ENCODE measurements at regions not wholly inside any gene's neighbourhood (a gene's known extent, or its start where the extent isn't known, plus 50 kb on each side); places are given as distances from the start of the nearest gene placed in this dataset.

DNA sequence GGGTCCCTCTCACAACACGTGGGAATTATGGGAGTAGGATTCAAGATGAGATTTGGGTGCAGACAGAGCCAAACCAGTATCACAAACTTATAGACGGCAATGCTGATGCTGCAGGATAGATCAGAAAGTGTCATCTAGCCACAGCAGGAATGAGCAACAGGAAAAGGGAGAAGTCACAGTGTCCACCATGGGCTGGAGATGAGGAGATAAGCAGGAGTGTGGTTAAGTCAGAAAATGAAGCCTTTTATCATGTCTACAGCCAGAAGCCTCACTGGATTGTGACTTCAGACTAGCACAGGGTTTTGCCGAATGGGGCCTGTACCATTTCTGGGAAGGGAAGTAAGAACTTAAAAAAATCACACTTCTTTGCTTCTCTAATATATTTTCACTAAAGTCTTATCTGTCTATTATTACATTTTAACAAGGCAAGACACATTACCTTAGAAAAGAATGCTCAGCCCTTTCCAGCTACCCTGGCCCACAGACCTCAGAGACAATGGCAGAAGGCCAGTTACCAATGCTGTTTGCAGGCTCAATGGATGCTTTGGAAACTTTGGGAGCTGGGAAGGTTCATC is 490.2 kb upstream of the SALL1 start:
- DNase-seq, result no peak

GRCh38 chr16:51640196-51640595 is 489.1 kb upstream of the SALL1 start:
- no peak for DNase-seq

DNA sequence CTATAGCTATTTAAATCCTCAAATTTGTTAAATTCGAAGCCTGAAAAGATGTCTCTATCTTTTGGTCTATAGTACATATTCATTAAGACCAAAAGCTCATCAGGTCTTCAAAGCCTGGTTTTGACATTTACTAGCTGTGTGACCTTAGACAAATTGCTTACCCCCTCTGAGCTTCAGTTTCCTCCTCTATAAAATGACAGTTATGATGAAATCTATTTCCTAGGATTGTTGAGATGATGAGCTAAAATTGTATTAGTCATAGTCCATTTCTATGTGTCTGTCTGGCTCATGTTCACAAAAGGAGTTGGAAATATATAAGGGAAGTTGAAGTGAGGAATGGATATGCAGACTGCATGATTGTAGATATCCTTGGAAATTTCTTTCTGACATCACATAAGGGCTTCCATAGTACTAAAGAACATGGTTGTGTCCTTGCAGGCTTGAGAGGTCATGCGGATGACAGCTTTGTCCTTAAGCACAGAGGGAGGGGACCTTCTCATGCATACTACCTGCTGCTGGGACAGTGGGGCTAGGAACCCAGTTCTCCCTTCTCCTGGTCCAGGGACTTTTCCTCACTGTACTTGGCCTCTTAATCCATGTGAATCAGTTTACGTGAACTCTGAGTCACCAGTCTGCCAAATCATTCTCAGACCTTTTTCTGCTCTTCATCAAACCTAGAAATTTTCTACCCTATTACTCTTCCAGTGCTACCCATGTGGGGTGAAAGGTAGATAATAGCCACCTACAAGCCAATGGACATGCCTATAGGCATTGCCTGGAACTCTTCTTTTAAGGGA is 487.5 kb upstream of the SALL1 start:
- no peak for DNase-seq

DNA sequence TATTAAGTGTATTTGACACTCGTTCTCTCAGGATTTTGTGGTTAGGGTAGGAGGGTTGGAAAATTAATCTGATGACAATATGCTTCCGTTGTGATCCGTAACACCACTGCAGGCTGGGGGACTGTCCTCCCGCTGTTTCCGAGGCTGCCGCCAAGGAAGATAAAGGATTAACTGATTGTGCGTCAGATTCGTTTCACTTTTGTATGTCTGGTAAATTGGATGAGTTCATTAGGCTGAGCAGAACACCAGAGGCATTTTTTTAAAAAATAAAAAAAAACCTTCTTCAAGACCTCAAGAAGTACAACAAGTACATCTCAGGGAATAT is 486.7 kb upstream of the SALL1 start:
- DNase-seq, result no peak

DNA sequence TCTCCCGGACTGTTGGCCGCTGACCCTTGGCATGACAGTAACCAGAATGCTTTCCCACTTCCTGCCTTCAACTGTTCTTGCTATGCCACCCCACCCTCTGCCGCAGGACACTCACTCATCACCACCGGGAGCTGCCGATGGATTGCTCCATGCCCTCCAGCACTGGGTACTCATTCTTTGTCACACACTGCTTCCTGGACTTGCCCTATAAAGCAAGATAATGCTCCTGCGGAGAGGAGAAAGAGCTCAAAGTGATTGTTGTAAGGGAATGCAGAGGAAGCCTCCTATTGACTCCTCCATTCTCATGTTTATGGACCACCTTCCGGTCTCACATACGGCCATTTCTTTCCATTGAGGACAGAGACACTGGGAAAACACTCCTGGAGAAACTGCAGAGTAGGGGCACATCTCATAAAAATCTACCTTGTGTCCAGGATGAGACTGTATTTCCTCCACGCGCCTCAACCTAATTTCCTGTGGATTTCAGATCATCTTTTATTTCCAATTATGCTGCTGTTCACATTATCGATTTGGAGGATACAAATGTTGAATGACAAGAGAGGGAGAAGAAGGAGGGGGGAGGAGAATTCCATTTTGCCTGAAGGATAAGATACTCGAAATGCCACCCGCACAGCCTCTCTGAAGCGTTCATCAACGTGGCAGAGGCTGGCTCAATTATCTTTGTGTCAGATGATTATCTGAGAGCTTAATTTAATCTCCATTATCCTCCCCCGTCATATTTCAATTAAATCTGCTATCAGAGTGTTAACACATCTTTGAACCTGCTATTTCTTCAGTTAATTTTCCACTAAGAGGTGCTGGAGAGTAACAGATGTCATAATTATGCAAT is 486.1 kb upstream of the SALL1 start:
- DNase-seq, result no peak

GRCh38 chr16:51635181-51635580 is 484.1 kb upstream of the SALL1 start:
- no peak for DNase-seq

- no peak for DNase-seq
These were observed 479.0 kb upstream of the SALL1 start for GRCh38 chr16:51630076-51630475.

DNA sequence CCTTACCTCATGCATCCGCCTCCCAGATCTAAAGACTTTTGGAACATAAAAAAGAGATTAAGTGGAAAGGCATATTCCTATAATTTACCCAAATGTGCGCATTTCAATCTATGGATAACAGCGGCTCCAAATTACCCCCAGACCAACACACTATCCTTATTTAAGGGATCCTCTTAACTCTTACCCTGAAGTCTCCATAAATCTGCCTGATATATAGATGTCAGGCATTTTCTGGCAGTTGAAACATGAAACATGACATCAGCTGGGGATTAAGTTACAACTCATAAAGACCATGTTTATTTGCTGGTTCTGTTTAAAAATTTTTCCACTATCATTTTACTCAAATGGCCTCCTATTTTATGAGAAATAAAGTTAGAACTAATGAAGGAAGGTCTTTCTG is 478.5 kb upstream of the SALL1 start:
- no peak for DNase-seq

DNA sequence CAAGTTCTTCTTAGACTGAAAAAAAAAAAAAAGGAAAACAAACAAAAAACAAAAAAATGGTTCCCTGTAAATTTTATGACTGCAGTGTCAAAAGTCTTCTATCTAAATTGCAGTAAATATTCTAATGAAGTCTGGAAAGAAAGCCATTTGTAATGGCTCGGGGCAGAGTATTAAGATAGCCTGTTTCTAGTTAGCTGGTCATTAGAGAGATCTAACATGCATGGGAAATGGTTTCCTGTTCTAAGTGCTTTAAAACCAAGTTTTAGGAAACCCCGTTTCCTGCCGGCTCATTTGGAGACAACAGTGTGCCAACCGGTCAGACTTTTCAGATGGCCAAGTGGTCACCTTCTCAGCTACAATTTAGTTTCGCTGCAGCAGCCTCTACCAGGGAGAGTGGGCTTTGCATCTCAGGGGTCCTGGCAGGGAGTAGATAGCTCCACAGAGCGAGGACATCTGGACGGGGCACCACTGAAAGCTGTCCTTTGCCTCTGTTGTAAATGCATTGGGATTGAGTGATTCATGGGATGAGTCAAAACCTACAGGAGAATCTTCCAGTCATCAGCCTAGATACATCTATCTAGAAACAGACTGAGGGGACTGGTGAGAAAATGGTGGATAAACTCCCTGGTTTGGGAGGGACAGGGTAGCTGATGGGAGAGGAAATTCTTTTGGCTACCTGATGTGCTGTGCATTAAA is 473.2 kb upstream of the SALL1 start:
- no peak for DNase-seq

- no peak for DNase-seq
These were observed 470.5 kb upstream of the SALL1 start for GRCh38 chr16:51621610-51622009.

DNA sequence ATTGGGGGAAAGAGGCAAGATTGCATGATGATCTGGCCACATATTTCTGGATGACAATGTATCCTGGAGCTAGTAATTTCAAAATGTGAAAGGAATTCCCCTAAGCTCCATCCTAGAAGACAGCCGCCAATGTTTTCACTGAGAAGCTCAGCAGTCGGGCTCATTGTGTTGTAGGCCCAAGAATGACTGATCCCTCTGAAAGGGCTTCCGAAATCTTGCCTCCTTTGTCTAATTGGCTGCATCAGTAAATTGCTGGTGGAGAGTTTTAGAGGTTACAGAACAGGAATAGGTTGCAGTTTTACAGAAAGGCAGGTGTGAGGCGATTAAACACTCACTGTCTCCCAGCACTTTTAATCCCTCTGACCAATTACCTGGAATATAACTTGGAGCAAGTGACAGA is 464.1 kb upstream of the SALL1 start:
- no peak for DNase-seq

DNA sequence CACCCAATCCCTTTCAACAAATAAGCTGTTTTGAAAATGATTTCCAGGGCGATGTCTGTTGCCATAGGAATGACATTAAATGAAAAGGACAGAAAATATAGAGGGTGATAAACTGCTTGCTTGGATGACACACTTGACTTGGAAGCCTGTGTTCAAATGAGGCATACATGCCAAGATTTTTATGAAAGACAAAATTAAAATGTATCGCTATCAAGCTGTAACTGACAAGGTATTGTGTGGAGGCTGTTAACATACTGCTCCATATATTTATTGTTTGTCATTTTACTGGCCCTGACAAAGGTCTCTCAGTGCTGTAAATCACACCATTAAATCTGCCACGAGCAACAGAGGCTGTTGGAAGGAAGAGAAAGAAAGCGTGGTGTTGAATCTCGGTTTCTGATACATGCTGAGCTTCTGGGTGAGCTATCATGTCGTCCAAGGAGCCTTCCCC is 456.2 kb upstream of the SALL1 start:
- no peak for DNase-seq

DNA sequence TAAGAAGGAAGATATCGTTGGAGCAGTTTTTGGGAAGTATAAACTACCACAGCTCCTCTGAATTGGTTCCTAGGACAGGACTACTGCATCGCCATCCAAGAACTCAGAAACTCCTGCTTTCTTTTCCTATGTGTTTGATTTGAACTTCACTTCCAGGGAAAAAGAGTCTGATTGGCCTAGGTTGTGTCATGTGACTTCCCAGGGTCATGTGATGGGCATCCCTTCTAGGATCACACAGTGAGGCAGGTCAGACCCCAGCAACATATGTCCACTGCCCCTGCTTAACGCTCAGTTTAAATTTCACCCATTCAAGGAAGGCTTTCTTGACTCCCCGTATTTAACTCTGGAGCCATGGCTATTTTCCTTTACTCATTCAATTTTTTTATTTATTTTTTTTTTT is 445.2 kb upstream of the SALL1 start:
- no peak for DNase-seq

GRCh38 chr16:51592535-51593300 is 441.6 kb upstream of the SALL1 start:
- DNase-seq, result no peak

- DNase-seq, result no peak
These were observed 441.0 kb upstream of the SALL1 start for GRCh38 chr16:51592001-51592501.

- DNase-seq, result no peak
These were observed 440.4 kb upstream of the SALL1 start for GRCh38 chr16:51591480-51591879.

DNA sequence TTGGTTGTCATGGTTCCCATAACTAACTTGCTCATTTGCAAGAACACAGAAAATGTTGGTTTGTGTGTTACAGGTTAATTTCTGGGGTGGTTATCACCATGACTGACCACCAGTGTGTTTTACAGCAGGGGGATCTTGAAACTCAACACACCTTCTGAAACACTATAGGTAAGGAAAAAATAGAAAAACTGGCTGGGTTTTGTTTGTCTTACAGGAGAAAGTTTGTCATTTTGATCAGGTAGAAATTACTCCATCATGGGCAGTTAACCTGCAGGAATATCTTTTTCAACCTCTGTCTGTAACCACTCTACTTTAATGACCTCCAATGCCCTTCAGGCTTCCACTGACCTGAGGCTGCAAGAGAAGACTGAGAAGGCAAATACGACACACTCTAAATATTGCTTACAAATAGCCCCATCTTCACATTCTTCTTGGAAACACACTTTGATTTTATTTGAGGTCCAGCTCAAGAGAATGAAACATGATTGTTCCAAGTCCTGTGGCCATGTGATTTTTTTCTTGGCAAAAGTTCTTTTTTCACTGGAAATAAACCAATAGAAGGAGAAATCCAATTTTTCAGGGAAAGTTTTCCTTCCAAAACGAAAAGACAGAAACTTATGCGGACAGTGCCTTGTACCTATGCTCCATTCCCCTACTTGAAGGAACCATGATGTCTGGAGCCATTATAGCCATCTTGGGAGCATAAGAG is 428.7 kb upstream of the SALL1 start:
- no peak for DNase-seq

GRCh38 chr16:51577621-51578303 is 426.7 kb upstream of the SALL1 start:
- DNase-seq, result no peak

DNA sequence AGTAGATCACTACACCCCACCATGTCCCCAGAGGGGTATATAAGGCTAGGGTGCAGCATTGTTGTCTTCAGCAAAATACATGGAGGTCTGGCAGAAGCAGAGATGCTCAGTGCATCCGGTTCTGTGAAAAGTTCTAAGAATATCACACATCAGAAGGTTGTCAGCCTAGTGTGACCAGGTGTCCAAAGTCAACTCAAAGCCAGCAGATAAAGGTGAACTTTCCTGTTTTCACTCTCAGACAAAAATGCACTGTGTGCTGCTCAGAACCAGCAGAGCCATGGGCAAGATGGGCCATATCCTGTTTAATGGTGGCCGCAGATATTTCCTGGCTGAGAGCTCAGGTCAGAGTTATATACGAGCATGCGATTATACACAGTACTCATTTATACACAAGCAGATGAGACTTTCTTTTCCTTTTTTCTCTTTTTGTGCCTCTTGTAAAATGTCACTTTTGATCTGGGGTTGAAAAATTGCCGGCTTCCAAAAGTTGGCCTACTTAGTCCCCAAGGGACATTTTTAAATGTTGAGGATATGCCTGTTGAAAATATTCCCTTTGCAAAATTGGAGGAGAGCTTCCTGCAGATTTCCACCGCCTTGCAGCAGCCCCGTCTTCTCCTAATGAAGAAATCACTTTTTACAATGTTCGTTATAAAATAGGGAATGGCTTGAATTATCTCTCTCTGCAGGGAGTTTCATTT is 425.6 kb upstream of the SALL1 start:
- DNase-seq, result no peak

DNA sequence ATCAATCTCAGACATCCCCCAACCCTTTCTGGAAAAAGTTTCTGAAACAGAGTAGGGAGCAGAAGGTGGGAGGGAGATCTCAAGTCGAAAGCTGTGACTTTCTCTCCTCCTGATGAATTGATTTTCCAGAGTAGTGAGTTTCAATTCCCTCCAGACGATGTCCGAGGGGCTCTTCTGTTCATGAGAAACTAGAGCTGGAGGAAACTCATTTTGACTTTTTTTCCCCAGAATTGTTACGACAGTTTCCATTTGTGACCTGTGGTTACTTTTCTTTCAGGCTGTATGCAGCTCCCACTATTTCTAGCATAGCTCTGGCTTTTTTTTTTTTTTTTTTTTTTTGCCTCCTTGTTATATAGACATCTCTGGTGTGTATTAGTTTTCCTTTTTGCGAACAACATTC is 422.1 kb upstream of the SALL1 start:
- no peak for DNase-seq

Measured in activated CD8-positive, alpha-beta memory T cell treated with anti-CD3 and anti-CD28 coated beads, Interleukin-2, amount 50 U/mL, for 4 hours (primary cell).